Suprapubic skin (tissue), 4 donors: ENCODE measurements at regions not wholly inside any gene's neighbourhood (a gene's known extent, or its start where the extent isn't known, plus 50 kb on each side); places are given as distances from the start of the nearest gene placed in this dataset.
A peak's percentile ranks its signal among the peaks of the same experiment; 100 is the strongest.

Source experiments
- DNase-seq, 2 donors: peaks; one replicate each; pipeline ENCODE4 v3.0.0-alpha.2; 2019; ENCODE audit warnings: low spot score in 2 of 2
- H3K27ac ChIP-seq: fragments of 200-600 bp; sonication (generic); one replicate; pipeline ENCODE4 v1.5.1; 2019
- H3K27me3 ChIP-seq: fragments of 200-600 bp; sonication (generic); one replicate; pipeline ENCODE4 v1.5.1; 2019
- H3K36me3 ChIP-seq: fragments of 200-600 bp; sonication (generic); one replicate; pipeline ENCODE4 v1.5.1; 2019
- H3K4me1 ChIP-seq: fragments of 200-600 bp; sonication (generic); one replicate; pipeline ENCODE4 v1.5.1; 2019
- H3K4me3 ChIP-seq: fragments of 200-600 bp; sonication (generic); one replicate; pipeline ENCODE4 v1.5.1; 2019; ENCODE audit warnings: mild to moderate bottlenecking
- H3K9me3 ChIP-seq: fragments of 200-600 bp; sonication (generic); one replicate; pipeline ENCODE4 v1.5.1; 2019
- CTCF ChIP-seq, 2 donors: fragments of 200-600 bp in 1 of 2; fragments of 450-650 bp in 1 of 2; sonication (generic) in 1 of 2; IDR thresholded peaks; one replicate each; pipeline ENCODE4 v1.5.1; 2016 to 2019; ENCODE audit warnings: antibody characterized with exemption in 2 of 2, mild to moderate bottlenecking in 1 of 2, moderate library complexity in 1 of 2
- EP300 ChIP-seq: sonication (generic); formaldehyde crosslinking; IDR thresholded peaks from one replicate; pipeline ENCODE4 v1.6.1; 2017; ENCODE audit warnings: antibody characterized with exemption
- POLR2A ChIP-seq, 2 donors: fragments of 450-650 bp; IDR thresholded peaks; one replicate each; pipeline ENCODE4 v1.6.1; 2017; ENCODE audit warnings: antibody characterized with exemption in 2 of 2, mild to moderate bottlenecking in 2 of 2, moderate library complexity in 2 of 2
- POLR2AphosphoS5 ChIP-seq, 3 donors: sonication (generic); formaldehyde crosslinking; IDR thresholded peaks; one replicate each; pipeline ENCODE4 v1.6.1; 2017; ENCODE audit warnings: antibody characterized with exemption in 3 of 3
- WGBS: methylation state at CpG from one replicate; pipeline ENCODE4 v1.1.5; 2018; 5-methylcytosine and 5-hydroxymethylcytosine counted together

DNA sequence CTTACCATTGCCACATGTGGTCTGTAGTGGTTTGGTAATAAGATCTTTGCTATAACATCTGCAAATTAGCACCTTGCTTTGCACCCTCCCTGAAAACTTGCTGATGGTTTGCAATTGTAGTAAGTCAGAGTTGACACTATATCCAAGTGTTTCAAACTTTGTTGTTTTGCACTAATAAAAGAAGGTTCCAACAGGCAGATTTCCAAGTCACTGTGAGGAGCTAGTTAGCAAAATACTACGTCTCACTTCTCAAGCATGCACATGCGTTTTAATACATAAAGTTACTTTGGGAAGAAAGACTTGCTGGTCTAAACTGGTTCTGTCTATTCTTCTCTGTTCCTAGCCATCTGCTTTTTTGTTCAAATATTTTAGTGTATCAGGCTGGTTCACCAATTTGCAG, 103.7 kb upstream of the ZNF521 start:
- no peak overlapping the region for H3K4me3 ChIP-seq
- no peak overlapping the region for H3K27ac ChIP-seq
- H3K27me3 ChIP-seq, result no peaks in the 10 kb centered on the region
- no peaks in the 10 kb centered on the region for H3K9me3 ChIP-seq
- no peak for DNase-seq
- TF ChIP-seq EP300, result no peak
- no peak for TF ChIP-seq CTCF (IDR thresholded peaks at IDR 0.05)
- no peak for TF ChIP-seq POLR2A (IDR thresholded peaks at IDR 0.05)
- TF ChIP-seq POLR2AphosphoS5 (IDR thresholded peaks at IDR 0.05), result no peak
- 31% methylated on average over 2 of the region's 2 CpGs for WGBS
- no peaks in the 10 kb centered on the region for H3K36me3 ChIP-seq
- H3K4me1 ChIP-seq, result no peaks in the 10 kb centered on the region

DNA sequence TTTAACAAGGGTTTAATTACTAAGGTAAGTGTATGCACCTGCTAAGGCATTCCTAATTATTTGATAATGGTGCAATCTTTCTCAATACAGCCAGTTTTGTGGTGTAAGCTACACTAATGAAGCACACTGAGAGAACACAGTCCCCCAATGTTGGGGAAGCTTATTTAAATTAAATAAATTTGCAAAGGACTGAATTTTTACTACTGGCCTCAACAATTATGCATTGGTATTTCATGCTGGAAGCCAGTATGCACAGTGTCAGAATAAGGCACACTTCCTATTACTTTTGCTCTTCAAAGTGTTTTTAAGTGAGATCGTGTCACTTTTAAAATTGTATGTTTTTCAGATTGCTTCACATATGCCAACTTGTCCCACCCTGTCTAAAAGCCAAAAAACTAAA, 103.2 kb upstream of the ZNF521 start:
- TF ChIP-seq POLR2A (IDR thresholded peaks at IDR 0.05) (no peak), EP300 (no peak)
- no peaks in the 10 kb centered on the region for H3K27me3 ChIP-seq
- no peak for DNase-seq
- H3K27ac ChIP-seq, result no peak overlapping the region
- WGBS, result 49% methylated on average over 1 of the region's 1 CpG
- H3K4me1 ChIP-seq, result no peaks in the 10 kb centered on the region
- no peaks in the 10 kb centered on the region for H3K9me3 ChIP-seq
- no peaks in the 10 kb centered on the region for H3K36me3 ChIP-seq
- H3K4me3 ChIP-seq, result no peak overlapping the region

- Histone ChIP-seq H3K27ac (peak overlapping the region; percentile 68), H3K4me1 (no peaks in the 10 kb centered on the region), H3K27me3 (no peaks in the 10 kb centered on the region), H3K4me3 (no peak overlapping the region), H3K36me3 (no peaks in the 10 kb centered on the region), H3K9me3 (no peaks in the 10 kb centered on the region)
- TF ChIP-seq POLR2A (IDR thresholded peaks at IDR 0.05), result no peak
- TF ChIP-seq POLR2AphosphoS5 (IDR thresholded peaks at IDR 0.05), result no peak
- no peak for TF ChIP-seq EP300
- TF ChIP-seq CTCF (IDR thresholded peaks at IDR 0.05), result no peak
- WGBS, result 73% methylated on average over 3 of the region's 3 CpGs
- no peak for DNase-seq
These were observed 102.8 kb upstream of the ZNF521 start for GRCh38 chr18:25454730-25455129.

- Histone ChIP-seq H3K36me3 (no peaks in the 10 kb centered on the region), H3K4me3 (no peak overlapping the region), H3K4me1 (no peaks in the 10 kb centered on the region), H3K27me3 (no peaks in the 10 kb centered on the region), H3K27ac (peak overlapping the region; percentile 68), H3K9me3 (no peaks in the 10 kb centered on the region)
- DNase-seq, result no peak
- whole genome bisulfite sequencing, result 47% methylated on average over 4 of the region's 4 CpGs
- TF ChIP-seq EP300 (no peak), POLR2A (IDR thresholded peaks at IDR 0.05) (no peak), CTCF (IDR thresholded peaks at IDR 0.05) (no peak), POLR2AphosphoS5 (IDR thresholded peaks at IDR 0.05) (no peak)
These were observed 102.3 kb upstream of the ZNF521 start for GRCh38 chr18:25454270-25454659.

DNA sequence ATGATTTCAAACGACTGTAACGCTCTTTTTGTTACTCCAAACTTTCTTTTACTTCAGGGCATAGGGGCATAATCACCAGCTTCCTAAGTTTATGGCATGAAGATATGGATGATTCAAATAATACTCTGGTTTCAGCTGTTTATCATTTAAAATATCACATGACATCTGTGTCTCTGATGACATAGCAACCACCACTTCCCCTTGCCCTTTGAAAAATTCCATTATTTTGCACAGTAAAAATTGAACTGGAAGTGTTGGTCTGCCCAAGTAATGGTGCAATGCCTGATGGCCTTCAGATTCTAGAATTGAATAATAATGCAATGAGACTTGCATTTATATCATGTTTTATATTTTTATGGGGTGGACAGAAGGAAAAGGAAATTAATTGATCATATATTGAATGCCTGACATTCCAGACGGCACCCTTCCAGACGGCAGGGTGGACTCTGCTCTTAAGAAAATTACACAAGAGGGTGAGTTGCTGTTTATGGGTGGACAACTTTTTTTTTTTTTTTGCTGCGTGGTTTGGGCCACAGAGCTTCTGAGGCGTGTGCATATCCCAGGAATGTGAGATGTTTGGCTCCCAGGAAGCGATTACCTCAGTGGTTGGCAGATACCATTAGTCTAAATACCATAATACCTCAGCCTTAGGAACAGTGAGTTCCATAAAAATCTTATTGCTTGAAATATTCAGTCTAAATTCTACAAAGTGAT, 101.7 kb upstream of the ZNF521 start:
- Histone ChIP-seq H3K9me3 (no peaks in the 10 kb centered on the region), H3K27ac (peak overlapping the region; percentile 68)

More for the DNA sequence above, 101.7 kb upstream of the ZNF521 start:
- Histone ChIP-seq H3K4me1 (no peaks in the 10 kb centered on the region), H3K27me3 (no peaks in the 10 kb centered on the region), H3K4me3 (no peak overlapping the region), H3K36me3 (no peaks in the 10 kb centered on the region)
- DNase-seq, result no peak
- 45% methylated on average over 7 of the region's 7 CpGs for WGBS
- TF ChIP-seq POLR2A (IDR thresholded peaks at IDR 0.05) (no peak), POLR2AphosphoS5 (IDR thresholded peaks at IDR 0.05) (no peak), CTCF (IDR thresholded peaks at IDR 0.05) (no peak), EP300 (no peak)
